ENCODE measurements at regions not wholly inside any gene's neighbourhood (a gene's known extent, or its start where the extent isn't known, plus 50 kb on each side); places are given as distances from the start of the nearest gene placed in this dataset.
A peak's percentile ranks its signal among the peaks of the same experiment; 100 is the strongest.

- H3K27ac ChIP-seq (ENCODE audit: low read depth in 2 of 2, low read length in 2 of 2): peak overlapping the region in 1 of 2 donors; percentile 18
- H3K9me3 ChIP-seq (ENCODE audit: control insufficient read depth in 2 of 3, insufficient read depth in 1 of 3, low read length in 3 of 3): no peaks in the 10 kb centered on the region
- H3K4me1 ChIP-seq (ENCODE audit: control insufficient read depth in 2 of 3, insufficient read depth in 2 of 3, low read depth in 1 of 3, low read length in 3 of 3): peaks cover 2 to 34% (median 10%) of the 10 kb centered on the region in 3 donors
- H3K27me3 ChIP-seq (ENCODE audit: control insufficient read depth, insufficient read depth, low read length): no peaks in the 10 kb centered on the region
- peak overlapping the region in 1 of 3 donors; percentile 5 for H3K9ac ChIP-seq (ENCODE audit: low read length in 3 of 3)
- intact Hi-C loops (cut with DNase I): no loop called here
- FAIRE-seq (no peak), DNase-seq (peak in 1 of 5 donors; percentile 49)
- TF ChIP-seq, protein P1, sequence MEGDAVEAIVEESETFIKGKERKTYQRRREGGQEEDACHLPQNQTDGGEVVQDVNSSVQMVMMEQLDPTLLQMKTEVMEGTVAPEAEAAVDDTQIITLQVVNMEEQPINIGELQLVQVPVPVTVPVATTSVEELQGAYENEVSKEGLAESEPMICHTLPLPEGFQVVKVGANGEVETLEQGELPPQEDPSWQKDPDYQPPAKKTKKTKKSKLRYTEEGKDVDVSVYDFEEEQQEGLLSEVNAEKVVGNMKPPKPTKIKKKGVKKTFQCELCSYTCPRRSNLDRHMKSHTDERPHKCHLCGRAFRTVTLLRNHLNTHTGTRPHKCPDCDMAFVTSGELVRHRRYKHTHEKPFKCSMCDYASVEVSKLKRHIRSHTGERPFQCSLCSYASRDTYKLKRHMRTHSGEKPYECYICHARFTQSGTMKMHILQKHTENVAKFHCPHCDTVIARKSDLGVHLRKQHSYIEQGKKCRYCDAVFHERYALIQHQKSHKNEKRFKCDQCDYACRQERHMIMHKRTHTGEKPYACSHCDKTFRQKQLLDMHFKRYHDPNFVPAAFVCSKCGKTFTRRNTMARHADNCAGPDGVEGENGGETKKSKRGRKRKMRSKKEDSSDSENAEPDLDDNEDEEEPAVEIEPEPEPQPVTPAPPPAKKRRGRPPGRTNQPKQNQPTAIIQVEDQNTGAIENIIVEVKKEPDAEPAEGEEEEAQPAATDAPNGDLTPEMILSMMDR (IDR thresholded peaks at IDR 0.05; ENCODE audit: borderline replicate concordance, extremely low read depth, insufficient read depth): no peak
- no peak overlapping the region for H3K4me3 ChIP-seq (ENCODE audit: low read length in 3 of 3)
- no peaks in the 10 kb centered on the region for H3K36me3 ChIP-seq (ENCODE audit: control insufficient read depth in 2 of 3, insufficient read depth in 3 of 3, low read length in 3 of 3)
Observed at GRCh38 chr12:124684496-124684895, 117.1 kb upstream of the NCOR2 start.

DNA sequence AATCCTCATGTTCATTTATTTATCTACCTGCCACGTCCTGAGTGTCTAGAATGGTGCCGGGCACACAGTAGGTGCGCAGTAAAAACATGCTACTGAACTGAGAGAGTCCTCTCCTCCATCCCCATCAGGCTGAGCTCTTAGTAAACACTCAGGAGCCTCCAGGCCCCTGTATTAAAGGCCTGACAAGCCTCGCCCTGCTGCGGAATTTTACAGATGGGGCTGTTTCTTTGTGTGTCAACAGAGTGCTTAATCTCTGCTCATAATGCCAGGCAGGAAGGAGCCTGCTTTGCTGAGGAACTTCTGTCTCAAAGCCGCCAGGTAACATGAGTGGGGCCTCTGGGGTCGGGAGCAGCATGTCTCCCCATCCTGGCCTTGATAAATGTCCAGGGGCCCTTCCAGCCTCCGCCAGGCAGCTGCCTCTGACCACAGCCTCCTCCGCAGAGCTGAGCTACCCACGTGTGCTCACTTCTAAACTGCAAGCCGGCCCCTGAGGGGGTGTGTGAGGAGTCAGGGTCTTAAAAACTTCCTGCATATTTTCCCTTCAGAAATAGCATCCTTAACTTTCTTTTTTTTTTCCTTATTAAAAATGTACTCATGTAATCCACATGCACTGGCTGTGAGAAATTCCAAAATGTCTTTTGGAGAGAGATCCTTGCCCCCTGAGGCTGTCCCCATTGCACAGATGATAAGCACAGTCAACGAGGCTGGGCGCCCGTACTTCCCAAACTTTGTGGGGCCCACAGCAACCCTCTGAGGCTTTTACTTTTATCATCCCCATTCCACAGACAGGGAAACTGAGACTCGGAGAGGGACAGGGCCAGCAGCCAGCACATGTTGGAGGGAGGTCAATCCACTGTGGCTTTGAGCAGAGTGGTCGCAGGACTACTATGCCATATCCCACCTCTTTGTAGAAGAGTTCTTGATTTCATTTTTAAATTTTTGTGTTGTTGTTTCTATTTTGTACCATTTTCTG is 116.0 kb upstream of the NCOR2 start:
- TF ChIP-seq, protein P1 (IDR thresholded peaks at IDR 0.05; ENCODE audit: borderline replicate concordance, extremely low read depth, insufficient read depth): no peak
- H3K4me1 ChIP-seq (ENCODE audit: control insufficient read depth in 2 of 3, insufficient read depth in 2 of 3, low read depth in 1 of 3, low read length in 3 of 3): peaks cover 0 to 41% (median 12%) of the 10 kb centered on the region in 3 donors
- FAIRE-seq: no peak
- peak in 1 of 5 donors; percentile 61 for DNase-seq
- H3K9me3 ChIP-seq (ENCODE audit: control insufficient read depth in 2 of 3, insufficient read depth in 1 of 3, low read length in 3 of 3): no peaks in the 10 kb centered on the region
- H3K36me3 ChIP-seq (ENCODE audit: control insufficient read depth in 2 of 3, insufficient read depth in 3 of 3, low read length in 3 of 3): no peaks in the 10 kb centered on the region
- intact Hi-C loops (cut with DNase I): no loop called here
- H3K4me3 ChIP-seq (ENCODE audit: low read length in 3 of 3): no peak overlapping the region
- H3K27me3 ChIP-seq (ENCODE audit: control insufficient read depth, insufficient read depth, low read length): no peaks in the 10 kb centered on the region
- no peak overlapping the region for H3K27ac ChIP-seq (ENCODE audit: low read depth in 2 of 2, low read length in 2 of 2)
- no peak overlapping the region for H3K9ac ChIP-seq (ENCODE audit: low read length in 3 of 3)

DNA sequence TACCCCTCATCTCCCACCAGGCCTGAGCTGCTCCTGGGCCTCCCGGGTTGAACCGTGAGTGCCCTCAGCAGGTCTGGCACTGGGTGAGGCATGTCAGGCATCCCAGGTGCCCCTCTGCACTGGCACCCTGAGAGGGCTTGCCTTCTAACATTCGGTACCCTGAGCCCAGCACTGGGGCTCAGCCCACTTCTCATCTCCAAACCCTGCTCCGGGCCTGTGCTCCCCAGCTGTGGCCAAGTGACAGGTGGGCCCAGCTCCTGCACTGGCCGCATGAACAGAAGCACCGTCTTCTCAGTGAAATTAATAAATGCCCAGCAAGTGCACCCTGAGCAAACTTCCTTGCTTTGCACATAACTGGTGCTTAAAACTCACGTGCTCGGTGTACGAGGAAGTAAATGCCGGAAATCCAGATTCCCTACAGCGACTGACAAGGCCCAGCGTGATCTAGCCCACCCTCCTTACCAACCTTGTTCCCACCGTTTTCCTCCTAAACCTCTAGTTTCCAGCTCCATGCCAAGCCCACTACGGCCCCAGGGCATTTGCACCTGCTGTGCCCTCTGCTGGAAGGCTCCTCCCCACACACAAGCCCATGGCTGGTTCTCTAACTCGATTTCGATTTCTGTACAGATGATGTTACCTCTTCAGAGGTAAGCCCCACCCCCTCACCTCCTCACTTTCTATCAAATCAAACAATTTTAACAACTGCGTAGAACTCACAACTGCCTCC is 115.2 kb upstream of the NCOR2 start:
- peak in 1 of 5 donors; percentile 63 for DNase-seq
- no peaks in the 10 kb centered on the region for H3K27me3 ChIP-seq (ENCODE audit: control insufficient read depth, insufficient read depth, low read length)
- no peak overlapping the region for H3K9ac ChIP-seq (ENCODE audit: low read length in 3 of 3)
- TF ChIP-seq, protein P1 (IDR thresholded peaks at IDR 0.05; ENCODE audit: borderline replicate concordance, extremely low read depth, insufficient read depth): no peak
- no peaks in the 10 kb centered on the region for H3K9me3 ChIP-seq (ENCODE audit: control insufficient read depth in 2 of 3, insufficient read depth in 1 of 3, low read length in 3 of 3)
- H3K27ac ChIP-seq (ENCODE audit: low read depth in 2 of 2, low read length in 2 of 2): peak overlapping the region in 1 of 2 donors; percentile 7
- peaks cover 0 to 40% (median 12%) of the 10 kb centered on the region in 3 donors for H3K4me1 ChIP-seq (ENCODE audit: control insufficient read depth in 2 of 3, insufficient read depth in 2 of 3, low read depth in 1 of 3, low read length in 3 of 3)
- H3K4me3 ChIP-seq (ENCODE audit: low read length in 3 of 3): no peak overlapping the region
- no peak for FAIRE-seq
- intact Hi-C loops (cut with DNase I): no loop called here
- no peaks in the 10 kb centered on the region for H3K36me3 ChIP-seq (ENCODE audit: control insufficient read depth in 2 of 3, insufficient read depth in 3 of 3, low read length in 3 of 3)

All from kidney (tissue), 13 donors.